IPS-NIHi7 (cell line): ENCODE measurements at regions not wholly inside any gene's neighbourhood (a gene's known extent, or its start where the extent isn't known, plus 50 kb on each side); places are given as distances from the start of the nearest gene placed in this dataset.

Experiments
- DNase-seq: peaks from one replicate; pipeline ENCODE4 v3.0.0; 2012; ENCODE audit warnings: mixed read lengths; ENCODE audit errors: extremely low spot score

- DNase-seq: no peak
Measured at GRCh38 chr5:124436294-124436693, 310.1 kb downstream of the ZNF608 start.

- DNase-seq: no peak
Measured at GRCh38 chr5:124433170-124433569, 313.3 kb downstream of the ZNF608 start.

DNA sequence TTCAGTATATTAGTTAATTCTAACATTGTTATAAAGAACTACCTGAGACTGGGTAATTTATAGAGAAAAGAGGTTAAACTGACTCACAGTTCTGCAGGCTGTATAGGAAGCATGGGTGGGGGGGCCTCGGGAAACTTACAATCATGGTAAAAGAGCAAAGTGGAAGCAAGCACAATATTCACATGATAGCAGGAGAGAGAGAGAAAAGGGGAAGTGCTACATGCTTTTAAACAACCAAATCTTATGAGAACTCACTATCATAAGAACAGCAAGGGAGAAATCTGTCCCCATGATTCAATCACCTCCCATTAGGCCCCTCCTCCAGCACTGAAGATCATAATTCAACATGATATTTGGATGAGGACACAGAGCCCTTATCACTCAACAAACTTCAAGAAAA, 324.9 kb downstream of the ZNF608 start:
- no peak for DNase-seq

GRCh38 chr5:124420952-124421351, 325.5 kb downstream of the ZNF608 start:
- DNase-seq: no peak

DNA sequence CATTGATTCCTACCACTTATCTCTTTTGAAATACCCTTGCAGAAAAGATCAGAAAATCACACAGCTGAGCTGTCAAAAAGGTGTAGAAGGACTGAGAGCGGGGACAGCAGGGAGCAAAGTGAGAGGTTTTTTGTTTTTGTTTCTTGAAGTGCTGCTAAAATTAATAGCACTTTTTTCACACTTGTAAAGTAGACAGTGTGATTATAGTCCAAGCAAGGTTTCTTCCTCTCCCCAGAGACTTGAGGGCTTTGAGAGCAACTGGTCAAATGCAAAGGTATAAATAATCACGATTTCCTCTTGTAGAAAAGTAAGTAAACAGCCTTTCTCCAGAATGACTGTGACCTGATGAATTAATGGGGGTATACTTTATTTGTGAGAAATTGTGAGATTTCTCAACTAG, 326.9 kb downstream of the ZNF608 start:
- no peak for DNase-seq

DNA sequence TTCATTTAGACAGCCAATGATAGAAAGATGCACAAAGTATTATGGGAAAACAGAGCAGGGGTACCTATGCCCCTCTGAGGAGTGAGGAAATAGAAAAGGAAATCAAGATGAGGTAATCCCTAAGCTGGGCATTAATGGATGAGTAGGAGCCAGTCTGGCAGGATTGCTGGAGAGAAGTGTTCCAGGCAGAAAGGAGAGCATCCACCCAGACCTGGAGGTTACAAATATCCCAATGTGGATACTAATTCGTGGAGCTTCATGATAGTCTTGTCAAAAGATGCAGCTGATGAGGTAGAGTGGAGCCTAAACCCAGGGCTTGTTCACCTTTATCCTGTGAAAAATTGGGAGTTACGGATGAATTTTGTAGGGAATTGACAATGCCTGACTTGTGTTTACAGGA, 328.0 kb downstream of the ZNF608 start:
- no peak for DNase-seq

DNA sequence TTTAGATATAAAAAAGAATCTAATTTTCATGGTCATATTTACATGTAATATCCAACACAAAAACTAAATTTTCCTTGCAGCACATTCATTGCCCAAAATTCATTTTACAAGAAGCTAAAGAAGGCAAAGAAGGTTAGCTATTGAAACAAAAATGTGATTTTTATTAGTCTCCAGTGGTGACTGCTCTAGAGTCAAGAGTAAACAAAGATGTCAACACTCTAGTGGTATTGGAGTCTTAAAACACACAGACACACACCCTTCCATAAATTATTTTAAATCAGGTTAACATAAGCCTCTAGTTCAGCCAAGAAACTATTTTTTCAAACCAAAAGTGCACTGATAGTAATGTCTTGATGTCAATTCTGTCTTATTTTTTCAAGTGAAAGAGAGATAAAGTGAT, 329.2 kb downstream of the ZNF608 start:
- DNase-seq: no peak

DNA sequence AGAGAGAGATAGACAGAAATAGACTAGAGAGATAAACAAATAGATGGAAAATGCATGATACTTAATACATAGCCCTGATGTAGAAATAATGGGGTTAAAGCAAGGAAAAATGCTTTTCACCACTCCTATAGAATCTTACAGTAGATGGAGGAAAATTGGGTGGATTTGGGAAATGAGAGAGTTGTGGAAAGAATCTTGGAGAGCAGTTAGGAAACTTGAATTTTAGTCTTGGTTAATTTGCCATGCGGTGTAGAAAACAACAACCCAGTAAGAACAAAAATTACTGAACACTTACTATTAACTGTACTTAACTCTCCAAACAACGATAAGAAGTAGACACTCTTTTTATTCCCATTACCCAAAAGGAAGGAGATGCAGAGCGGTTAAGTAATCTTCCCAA, 329.8 kb downstream of the ZNF608 start:
- DNase-seq: no peak

- no peak for DNase-seq
Measured at GRCh38 chr5:124414973-124415372, 331.5 kb downstream of the ZNF608 start.

- no peak for DNase-seq
Measured at GRCh38 chr5:124410539-124411488, 335.6 kb downstream of the ZNF608 start.

DNA sequence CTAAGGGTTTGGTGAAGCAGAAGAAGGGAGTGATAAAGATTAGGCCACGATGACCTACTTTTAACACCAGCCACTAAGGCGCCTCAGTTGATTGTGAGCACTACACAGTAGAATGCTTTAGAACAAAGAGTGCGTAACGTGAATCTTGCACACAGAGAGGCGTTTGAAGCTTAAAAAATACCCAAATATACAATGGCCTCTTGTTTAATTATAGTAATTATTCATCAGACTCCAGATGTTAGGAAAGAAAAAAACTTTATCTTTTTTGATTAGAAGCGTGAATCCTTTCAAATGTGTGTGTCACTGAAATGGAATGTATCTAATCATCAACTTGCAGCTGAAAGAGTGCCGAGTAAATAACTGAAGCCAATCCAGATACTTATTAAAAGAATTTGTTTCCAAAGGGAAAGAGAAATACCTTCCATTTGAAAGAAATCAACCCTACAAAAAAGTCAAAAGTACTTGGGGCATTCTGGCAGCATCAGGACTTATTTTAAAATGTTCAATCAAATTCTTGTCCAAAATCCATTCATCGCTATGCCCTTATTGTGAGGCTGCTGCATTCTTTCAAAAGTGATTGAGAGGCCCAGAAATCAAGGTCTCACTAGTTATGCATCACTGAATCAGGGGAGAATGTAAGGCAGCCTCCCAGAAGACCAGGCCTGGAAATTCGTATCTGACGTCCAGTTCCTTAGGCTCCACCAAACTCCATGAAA, 337.5 kb downstream of the ZNF608 start:
- DNase-seq: no peak

GRCh38 chr5:124404796-124405195, 341.6 kb downstream of the ZNF608 start:
- DNase-seq: no peak

DNA sequence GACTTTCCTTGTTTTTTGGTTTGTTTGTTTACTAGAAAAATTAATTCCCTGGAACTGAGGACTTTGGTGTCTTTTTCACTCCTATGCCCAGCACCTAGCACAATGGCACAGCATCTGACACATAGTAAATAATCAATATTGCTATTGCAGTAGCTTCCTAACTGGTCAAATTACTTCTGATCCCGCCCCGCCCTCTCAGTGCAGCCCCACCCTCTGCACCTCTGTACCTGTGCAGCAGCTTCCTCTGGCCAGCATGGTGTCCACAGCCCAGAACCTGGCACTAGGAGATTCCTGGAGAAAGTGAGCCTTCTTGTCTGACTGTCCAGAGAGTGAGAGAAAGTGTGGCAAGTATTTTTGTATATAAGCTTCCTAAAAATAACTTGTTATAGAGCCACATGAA, 343.2 kb downstream of the ZNF608 start:
- DNase-seq: no peak

DNA sequence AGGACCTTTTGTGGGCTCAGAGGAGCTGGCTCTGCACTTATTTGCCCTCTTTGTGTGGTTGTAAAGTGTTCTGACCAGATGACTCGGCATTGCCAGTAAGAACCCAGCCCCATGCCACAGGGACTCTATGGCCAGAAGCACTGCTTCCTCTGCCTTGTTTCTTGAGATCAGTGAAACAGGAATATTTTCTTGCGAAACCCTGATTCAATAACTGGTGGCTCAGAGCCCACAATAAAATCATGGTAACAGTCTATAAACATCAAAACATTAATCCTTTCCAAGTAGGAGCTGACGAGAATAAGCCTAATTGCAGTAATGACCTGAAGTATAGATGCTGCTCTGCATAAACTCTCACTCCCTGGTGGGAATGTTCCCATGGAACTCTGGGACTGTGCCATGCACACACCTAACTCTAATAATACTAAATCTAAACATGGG, 344.3 kb downstream of the ZNF608 start:
- no peak for DNase-seq

- no peak for DNase-seq
Measured at GRCh38 chr5:124401476-124402143, 344.8 kb downstream of the ZNF608 start.

DNA sequence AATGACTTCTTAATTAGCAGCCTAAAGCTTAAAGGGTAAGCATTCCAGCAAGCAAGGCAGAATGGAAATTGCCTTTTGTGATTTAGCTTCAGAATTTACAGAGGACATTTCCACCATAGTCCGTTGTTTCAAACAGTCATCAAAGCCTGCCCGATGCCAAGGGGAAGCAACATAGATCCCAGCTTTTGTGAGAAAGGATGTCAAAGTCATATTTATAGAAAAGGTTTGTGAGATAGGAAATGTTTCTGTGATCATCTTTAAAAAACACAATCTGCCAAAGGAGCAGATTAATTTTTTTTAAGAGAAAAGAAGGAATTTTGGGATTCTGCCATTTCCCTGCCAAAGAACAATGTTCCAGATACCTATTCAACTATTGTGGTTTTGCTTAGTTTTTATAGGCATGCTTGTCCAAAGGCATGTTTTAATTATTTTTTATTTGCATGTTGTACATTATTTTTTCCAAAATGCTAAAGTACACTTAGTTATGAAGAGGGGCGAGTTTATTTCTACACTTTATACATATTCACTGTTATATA, 346.9 kb downstream of the ZNF608 start:
- no peak for DNase-seq

- DNase-seq: no peak
Measured at GRCh38 chr5:124398460-124398859, 348.0 kb downstream of the ZNF608 start.

GRCh38 chr5:124397317-124397716, 349.1 kb downstream of the ZNF608 start:
- no peak for DNase-seq

DNA sequence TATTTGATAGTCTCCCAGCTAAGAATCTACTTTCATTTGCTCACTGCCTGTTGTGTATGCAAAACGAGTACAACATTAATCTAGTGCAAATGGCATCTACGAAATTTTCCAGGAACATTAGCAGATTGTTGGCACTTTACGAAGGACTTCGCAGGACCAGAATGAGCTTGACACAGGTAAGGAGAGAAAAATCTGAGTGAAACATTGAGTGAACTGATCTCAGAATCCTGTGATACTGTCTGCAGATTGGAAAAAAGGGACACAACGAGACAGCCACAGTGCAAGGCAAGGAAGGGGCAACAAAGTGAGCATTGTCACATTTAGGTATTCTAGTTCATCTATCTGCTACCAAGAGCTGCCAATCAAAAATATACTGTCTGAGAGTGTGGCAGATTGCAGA, 350.5 kb downstream of the ZNF608 start:
- DNase-seq: no peak

GRCh38 chr5:124395287-124395686, 351.2 kb downstream of the ZNF608 start:
- DNase-seq: no peak

GRCh38 chr5:124394700-124395245, 351.7 kb downstream of the ZNF608 start:
- DNase-seq: no peak
